GM23338 (cell line): ENCODE measurements at regions not wholly inside any gene's neighbourhood (a gene's known extent, or its start where the extent isn't known, plus 50 kb on each side); places are given as distances from the start of the nearest gene placed in this dataset.

Experiments
- ATAC-seq: fragments of 200-7000 bp; cut with Tn5 transposase; 3 replicates; pipeline ENCODE4 v1.9.1; 2020
- DNase-seq: peaks from one replicate; pipeline ENCODE4 v3.0.0-alpha.2; 2015; ENCODE audit warnings: low spot score
- H2AFZ ChIP-seq: fragments of 200-600 bp; sonication (generic); 2 replicates; pipeline ENCODE4 v1.8.0; 2016; ENCODE audit warnings: antibody characterized with exemption, mild to moderate bottlenecking, moderate library complexity
- H3F3A ChIP-seq: fragments of 200-600 bp; sonication (generic); replicated peaks from 2 replicates; pipeline ENCODE4 v1.8.0; 2017; ENCODE audit warnings: antibody characterized with exemption, mixed run types, low read depth
- H3K27ac ChIP-seq: fragments of 200-600 bp; sonication (generic); 2 replicates; pipeline ENCODE4 v1.6.1; 2016; ENCODE audit warnings: low read depth
- H3K27me3 ChIP-seq: fragments of 200-600 bp; sonication (generic); 2 replicates; pipeline ENCODE4 v1.8.0; 2016; ENCODE audit warnings: mild to moderate bottlenecking, mixed run types, moderate library complexity; ENCODE audit not compliant: insufficient read depth
- H3K36me3 ChIP-seq: fragments of 200-600 bp; sonication (generic); 2 replicates; pipeline ENCODE4 v1.8.0; 2016; ENCODE audit warnings: mild to moderate bottlenecking; ENCODE audit not compliant: insufficient read depth
- H3K4me1 ChIP-seq: fragments of 200-600 bp; sonication (generic); 2 replicates; pipeline ENCODE4 v1.8.0; 2016; ENCODE audit warnings: mild to moderate bottlenecking, moderate library complexity; ENCODE audit not compliant: insufficient read depth
- H3K4me2 ChIP-seq: fragments of 200-600 bp; sonication (generic); 2 replicates; pipeline ENCODE4 v1.7.1; 2017; ENCODE audit warnings: mixed run types
- H3K4me3 ChIP-seq: fragments of 200-600 bp; sonication (generic); 2 replicates; pipeline ENCODE4 v1.6.1; 2016; ENCODE audit warnings: mixed run types
- H3K79me2 ChIP-seq: fragments of 200-600 bp; sonication (generic); replicated peaks from 2 replicates; pipeline ENCODE4 v1.8.0; 2017; ENCODE audit warnings: mild to moderate bottlenecking; ENCODE audit not compliant: insufficient read depth
- H3K9me2 ChIP-seq: fragments of 200-600 bp; sonication (generic); 2 replicates; pipeline ENCODE4 v1.8.0; 2017; ENCODE audit not compliant: insufficient read depth
- H4K20me1 ChIP-seq: fragments of 200-600 bp; sonication (generic); replicated peaks from 2 replicates; pipeline ENCODE4 v1.8.0; 2017; ENCODE audit warnings: mild to moderate bottlenecking; ENCODE audit not compliant: insufficient read depth
- H3K27ac Mint-ChIP-seq: 2 replicates; pipeline ENCODE4 v1.8.0; 2020; ENCODE audit warnings: inconsistent platforms, mild to moderate bottlenecking, moderate library complexity, mixed read lengths
- H3K27me3 Mint-ChIP-seq: 3 replicates; pipeline ENCODE4 v1.8.0; 2022; ENCODE audit warnings: low read depth, mild to moderate bottlenecking, moderate library complexity, mixed read lengths, inconsistent platforms; ENCODE audit not compliant: insufficient read depth, poor library complexity
- H3K36me3 Mint-ChIP-seq: 3 replicates; pipeline ENCODE4 v1.8.0; 2021; ENCODE audit warnings: low read depth, mild to moderate bottlenecking, inconsistent platforms, moderate library complexity, mixed read lengths
- H3K4me1 Mint-ChIP-seq: 3 replicates; pipeline ENCODE4 v1.8.0; 2020; ENCODE audit warnings: mild to moderate bottlenecking, inconsistent platforms, mixed read lengths
- H3K4me3 Mint-ChIP-seq: 3 replicates; pipeline ENCODE4 v1.8.0; 2021; ENCODE audit warnings: moderate library complexity, mild to moderate bottlenecking, inconsistent platforms, mixed read lengths
- H3K9me3 Mint-ChIP-seq: 3 replicates; pipeline ENCODE4 v1.8.0; 2020; ENCODE audit warnings: moderate library complexity, mild to moderate bottlenecking, inconsistent platforms, mixed read lengths
- CREB1 ChIP-seq: fragments of 250-450 bp; sonication (Bioruptor Pico); IDR thresholded peaks from 2 replicates; pipeline ENCODE4 v1.5.0; 2020; ENCODE audit warnings: low read depth, mild to moderate bottlenecking, moderate library complexity
- CTCF ChIP-seq, 2 experiments: fragments of 200-600 bp in 1 of 2; sonication (generic) in 1 of 2; conservative IDR thresholded peaks; 2 replicates each; pipeline versions ENCODE4 v1.5.1 to v1.6.1; 2016 to 2017; ENCODE audit warnings: antibody characterized with exemption in 2 of 2, low read depth in 2 of 2, mild to moderate bottlenecking in 2 of 2, moderate library complexity in 1 of 2
- EZH2 ChIP-seq: fragments of 200-600 bp; sonication (generic); IDR thresholded peaks from one replicate; pipeline ENCODE4 v1.8.0; 2017; ENCODE audit warnings: antibody characterized with exemption, mild to moderate bottlenecking, low read depth; ENCODE audit not compliant: unreplicated experiment
- EZH2phosphoT487 ChIP-seq: fragments of 200-600 bp; sonication (generic); IDR thresholded peaks from one replicate; pipeline ENCODE4 v1.8.1; 2018; ENCODE audit warnings: antibody characterized with exemption; ENCODE audit not compliant: unreplicated experiment
- JUNB ChIP-seq: IDR thresholded peaks from one replicate; pipeline ENCODE4 v1.6.1; 2016; ENCODE audit warnings: antibody characterized with exemption; ENCODE audit not compliant: unreplicated experiment
- NANOG ChIP-seq: IDR thresholded peaks from 2 replicates; pipeline ENCODE4 v1.6.1; 2016; ENCODE audit warnings: antibody characterized with exemption, borderline replicate concordance
- POLR2AphosphoS5 ChIP-seq: IDR thresholded peaks from 2 replicates; pipeline ENCODE4 v1.6.1; 2016; ENCODE audit warnings: antibody characterized with exemption, low read depth
- REST ChIP-seq: IDR thresholded peaks from one replicate; pipeline ENCODE4 v1.6.1; 2018; ENCODE audit warnings: antibody characterized with exemption; ENCODE audit not compliant: unreplicated experiment
- STAT1 ChIP-seq: IDR thresholded peaks from one replicate; pipeline ENCODE4 v1.6.1; 2016; ENCODE audit warnings: antibody characterized with exemption; ENCODE audit not compliant: unreplicated experiment
- ZNF114 ChIP-seq: fragments of 250-450 bp; sonication (Bioruptor Pico); IDR thresholded peaks from 2 replicates; pipeline ENCODE4 v1.5.0; 2020; ENCODE audit warnings: mild to moderate bottlenecking, moderate library complexity
- ZNF331 ChIP-seq: fragments of 250-450 bp; sonication (Bioruptor Pico); IDR thresholded peaks from 2 replicates; pipeline ENCODE4 v1.5.0; 2020; ENCODE audit warnings: low read depth, mild to moderate bottlenecking, moderate library complexity
- TF ChIP-seq, protein P1 (sequence below): IDR thresholded peaks from 2 replicates; pipeline ENCODE4 v1.6.1; 2016; ENCODE audit warnings: antibody characterized with exemption
- TF ChIP-seq, protein P2 (sequence below): fragments of 250-450 bp; sonication (Bioruptor Pico); IDR thresholded peaks from 2 replicates; pipeline ENCODE4 v1.5.0; 2020; ENCODE audit warnings: mild to moderate bottlenecking, moderate library complexity

DNA sequence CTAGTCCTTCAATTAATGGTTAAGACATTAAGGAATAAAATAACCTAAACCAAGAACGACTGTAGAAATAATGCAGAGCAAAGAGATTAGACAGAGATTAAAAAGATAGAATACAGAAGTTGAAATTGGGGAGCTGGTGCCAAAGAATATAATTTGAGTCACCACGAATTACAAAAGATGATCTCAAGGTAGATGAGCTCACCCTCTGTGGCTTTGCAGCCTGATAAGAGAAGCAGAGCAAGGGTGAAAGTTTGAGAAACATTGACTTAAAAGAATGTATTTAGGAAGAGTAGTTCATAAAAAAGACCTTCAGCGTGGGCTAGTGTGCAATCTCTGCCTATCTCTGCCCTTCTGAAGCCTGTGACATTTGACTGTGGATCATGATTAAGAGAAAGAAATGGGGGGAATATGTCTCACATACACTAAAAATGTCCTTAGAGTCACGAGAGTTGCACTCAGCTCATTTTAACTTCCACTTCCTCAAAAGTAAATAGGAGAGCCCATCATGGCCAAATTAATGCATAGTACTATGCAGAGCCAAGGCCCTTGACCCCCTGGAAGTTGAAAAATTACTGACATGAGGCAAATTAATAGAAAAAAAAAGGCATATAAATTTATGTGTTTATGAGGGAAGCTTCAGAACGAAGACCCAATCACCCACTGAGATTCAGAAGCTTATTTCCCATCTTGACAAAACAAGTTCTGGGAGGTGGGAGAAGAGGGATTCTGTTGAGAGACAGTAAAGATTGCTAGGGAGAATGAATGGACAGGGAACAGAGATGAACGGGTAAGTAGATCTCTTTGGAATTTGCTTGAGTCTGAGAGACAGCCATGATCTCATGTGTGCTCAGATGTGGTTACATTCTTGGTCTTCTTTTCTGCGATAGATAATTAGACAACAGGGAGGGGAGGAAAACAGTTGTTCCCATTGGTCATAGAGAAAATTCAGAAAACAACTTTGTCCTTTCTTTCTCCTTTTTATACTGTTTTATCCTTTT lies 395.4 kb upstream of the LRRC7 start:
- Mint-ChIP-seq H3K27me3 (no peaks in the 10 kb centered on the region), H3K4me3 (no peak overlapping the region), H3K9me3 (peaks cover 30% of the 10 kb centered on the region), H3K36me3 (peaks cover 18% of the 10 kb centered on the region; the same call in 2 of the 3 replicates), H3K4me1 (no peaks in the 10 kb centered on the region), H3K27ac (no peak overlapping the region)
- Histone ChIP-seq H3K9me2 (peaks cover 6% of the 10 kb centered on the region; the same call in 1 of the 2 replicates), H3K4me1 (no peaks in the 10 kb centered on the region), H3F3A (no peaks in the 10 kb centered on the region), H3K27ac (no peak overlapping the region), H3K4me3 (no peak overlapping the region), H4K20me1 (no peaks in the 10 kb centered on the region), H3K27me3 (no peaks in the 10 kb centered on the region), H3K4me2 (no peak overlapping the region), H3K79me2 (no peaks in the 10 kb centered on the region), H3K36me3 (no peaks in the 10 kb centered on the region), H2AFZ (no peak overlapping the region)
- TF ChIP-seq POLR2AphosphoS5 (no peak), ZNF331 (CRISPR knock-in tag) (no peak), CREB1 (no peak), STAT1 (no peak), ZNF114 (CRISPR knock-in tag) (no peak), EZH2 (no peak), REST (no peak), EZH2phosphoT487 (no peak), JUNB (no peak), NANOG (no peak), CTCF (conservative IDR thresholded peaks at IDR 0.05; ENCODE audit: low read depth in 2 of 2) (no peak)
- TF ChIP-seq, protein P1, sequence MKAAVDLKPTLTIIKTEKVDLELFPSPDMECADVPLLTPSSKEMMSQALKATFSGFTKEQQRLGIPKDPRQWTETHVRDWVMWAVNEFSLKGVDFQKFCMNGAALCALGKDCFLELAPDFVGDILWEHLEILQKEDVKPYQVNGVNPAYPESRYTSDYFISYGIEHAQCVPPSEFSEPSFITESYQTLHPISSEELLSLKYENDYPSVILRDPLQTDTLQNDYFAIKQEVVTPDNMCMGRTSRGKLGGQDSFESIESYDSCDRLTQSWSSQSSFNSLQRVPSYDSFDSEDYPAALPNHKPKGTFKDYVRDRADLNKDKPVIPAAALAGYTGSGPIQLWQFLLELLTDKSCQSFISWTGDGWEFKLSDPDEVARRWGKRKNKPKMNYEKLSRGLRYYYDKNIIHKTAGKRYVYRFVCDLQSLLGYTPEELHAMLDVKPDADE, result no peak
- TF ChIP-seq, protein P2, sequence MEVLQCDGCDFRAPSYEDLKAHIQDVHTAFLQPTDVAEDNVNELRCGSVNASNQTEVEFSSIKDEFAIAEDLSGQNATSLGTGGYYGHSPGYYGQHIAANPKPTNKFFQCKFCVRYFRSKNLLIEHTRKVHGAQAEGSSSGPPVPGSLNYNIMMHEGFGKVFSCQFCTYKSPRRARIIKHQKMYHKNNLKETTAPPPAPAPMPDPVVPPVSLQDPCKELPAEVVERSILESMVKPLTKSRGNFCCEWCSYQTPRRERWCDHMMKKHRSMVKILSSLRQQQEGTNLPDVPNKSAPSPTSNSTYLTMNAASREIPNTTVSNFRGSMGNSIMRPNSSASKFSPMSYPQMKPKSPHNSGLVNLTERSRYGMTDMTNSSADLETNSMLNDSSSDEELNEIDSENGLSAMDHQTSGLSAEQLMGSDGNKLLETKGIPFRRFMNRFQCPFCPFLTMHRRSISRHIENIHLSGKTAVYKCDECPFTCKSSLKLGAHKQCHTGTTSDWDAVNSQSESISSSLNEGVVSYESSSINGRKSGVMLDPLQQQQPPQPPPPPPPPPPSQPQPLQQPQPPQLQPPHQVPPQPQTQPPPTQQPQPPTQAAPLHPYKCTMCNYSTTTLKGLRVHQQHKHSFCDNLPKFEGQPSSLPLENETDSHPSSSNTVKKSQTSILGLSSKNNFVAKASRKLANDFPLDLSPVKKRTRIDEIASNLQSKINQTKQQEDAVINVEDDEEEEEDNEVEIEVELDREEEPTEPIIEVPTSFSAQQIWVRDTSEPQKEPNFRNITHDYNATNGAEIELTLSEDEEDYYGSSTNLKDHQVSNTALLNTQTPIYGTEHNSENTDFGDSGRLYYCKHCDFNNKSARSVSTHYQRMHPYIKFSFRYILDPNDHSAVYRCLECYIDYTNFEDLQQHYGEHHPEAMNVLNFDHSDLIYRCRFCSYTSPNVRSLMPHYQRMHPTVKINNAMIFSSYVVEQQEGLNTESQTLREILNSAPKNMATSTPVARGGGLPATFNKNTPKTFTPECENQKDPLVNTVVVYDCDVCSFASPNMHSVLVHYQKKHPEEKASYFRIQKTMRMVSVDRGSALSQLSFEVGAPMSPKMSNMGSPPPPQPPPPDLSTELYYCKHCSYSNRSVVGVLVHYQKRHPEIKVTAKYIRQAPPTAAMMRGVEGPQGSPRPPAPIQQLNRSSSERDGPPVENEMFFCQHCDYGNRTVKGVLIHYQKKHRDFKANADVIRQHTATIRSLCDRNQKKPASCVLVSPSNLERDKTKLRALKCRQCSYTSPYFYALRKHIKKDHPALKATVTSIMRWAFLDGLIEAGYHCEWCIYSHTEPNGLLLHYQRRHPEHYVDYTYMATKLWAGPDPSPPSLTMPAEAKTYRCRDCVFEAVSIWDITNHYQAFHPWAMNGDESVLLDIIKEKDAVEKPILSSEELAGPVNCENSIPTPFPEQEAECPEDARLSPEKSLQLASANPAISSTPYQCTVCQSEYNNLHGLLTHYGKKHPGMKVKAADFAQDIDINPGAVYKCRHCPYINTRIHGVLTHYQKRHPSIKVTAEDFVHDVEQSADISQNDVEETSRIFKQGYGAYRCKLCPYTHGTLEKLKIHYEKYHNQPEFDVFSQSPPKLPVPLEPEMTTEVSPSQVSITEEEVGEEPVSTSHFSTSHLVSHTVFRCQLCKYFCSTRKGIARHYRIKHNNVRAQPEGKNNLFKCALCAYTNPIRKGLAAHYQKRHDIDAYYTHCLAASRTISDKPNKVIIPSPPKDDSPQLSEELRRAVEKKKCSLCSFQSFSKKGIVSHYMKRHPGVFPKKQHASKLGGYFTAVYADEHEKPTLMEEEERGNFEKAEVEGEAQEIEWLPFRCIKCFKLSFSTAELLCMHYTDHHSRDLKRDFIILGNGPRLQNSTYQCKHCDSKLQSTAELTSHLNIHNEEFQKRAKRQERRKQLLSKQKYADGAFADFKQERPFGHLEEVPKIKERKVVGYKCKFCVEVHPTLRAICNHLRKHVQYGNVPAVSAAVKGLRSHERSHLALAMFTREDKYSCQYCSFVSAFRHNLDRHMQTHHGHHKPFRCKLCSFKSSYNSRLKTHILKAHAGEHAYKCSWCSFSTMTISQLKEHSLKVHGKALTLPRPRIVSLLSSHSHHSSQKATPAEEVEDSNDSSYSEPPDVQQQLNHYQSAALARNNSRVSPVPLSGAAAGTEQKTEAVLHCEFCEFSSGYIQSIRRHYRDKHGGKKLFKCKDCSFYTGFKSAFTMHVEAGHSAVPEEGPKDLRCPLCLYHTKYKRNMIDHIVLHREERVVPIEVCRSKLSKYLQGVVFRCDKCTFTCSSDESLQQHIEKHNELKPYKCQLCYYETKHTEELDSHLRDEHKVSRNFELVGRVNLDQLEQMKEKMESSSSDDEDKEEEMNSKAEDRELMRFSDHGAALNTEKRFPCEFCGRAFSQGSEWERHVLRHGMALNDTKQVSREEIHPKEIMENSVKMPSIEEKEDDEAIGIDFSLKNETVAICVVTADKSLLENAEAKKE (CRISPR knock-in tag), result no peak
- DNase-seq (no peak), ATAC-seq (no peak)
